ENCODE measurements at regions not wholly inside any gene's neighbourhood (a gene's known extent, or its start where the extent isn't known, plus 50 kb on each side); places are given as distances from the start of the nearest gene placed in this dataset.

GRCh38 chr4:135249024-135249423, 1047.4 kb upstream of the PABPC4L start:
- TF ChIP-seq CTCF (IDR thresholded peaks at IDR 0.05) (no peak), POLR2AphosphoS5 (IDR thresholded peaks at IDR 0.05) (no peak)
